ENCODE measurements at regions not wholly inside any gene's neighbourhood (a gene's known extent, or its start where the extent isn't known, plus 50 kb on each side); places are given as distances from the start of the nearest gene placed in this dataset.

DNA sequence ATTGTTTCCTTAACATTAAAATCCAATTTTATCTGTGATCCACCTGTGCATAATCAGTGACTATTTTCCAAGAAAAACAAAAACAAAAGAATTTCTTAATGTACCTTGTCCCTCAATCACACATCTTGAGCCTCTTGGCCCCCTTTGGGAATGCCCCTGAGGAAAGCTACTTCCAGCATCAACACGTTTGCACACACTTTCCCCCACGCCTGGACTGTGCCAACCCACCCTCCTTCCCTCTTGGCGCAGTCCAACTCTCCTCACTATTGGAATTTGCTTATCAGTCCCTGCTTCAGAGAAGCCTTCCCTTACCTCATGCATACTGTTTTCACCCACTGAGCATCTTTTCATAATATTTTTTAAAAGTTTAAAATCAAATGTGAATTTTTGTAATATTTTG lies 389.4 kb upstream of the NRSN1 start:
- TF ChIP-seq CTCF (IDR thresholded peaks at IDR 0.05; ENCODE audit: borderline replicate concordance, extremely low read depth, low read length, poor library complexity, severe bottlenecking) (no peak), EZH2 (IDR thresholded peaks at IDR 0.05; ENCODE audit: borderline replicate concordance, low read depth, low read length, severe bottlenecking) (no peak)

Measured in DND-41 (cell line).